Left ventricle myocardium inferior (tissue), 1 donor: ENCODE measurements at regions not wholly inside any gene's neighbourhood (a gene's known extent, or its start where the extent isn't known, plus 50 kb on each side); places are given as distances from the start of the nearest gene placed in this dataset.

Source experiments
- DNase-seq: peaks from one replicate; pipeline ENCODE4 v3.0.0-alpha.2; 2020
- H3K27ac ChIP-seq: fragments of 200-600 bp; replicated peaks from 2 replicates; pipeline ENCODE4 v1.8.0; 2021
- H3K27me3 ChIP-seq: fragments of 200-600 bp; 2 replicates; pipeline ENCODE4 v1.8.0; 2021; ENCODE audit warnings: low read depth
- H3K36me3 ChIP-seq: fragments of 200-600 bp; 2 replicates; pipeline ENCODE4 v1.8.0; 2021
- H3K4me1 ChIP-seq: fragments of 200-600 bp; 2 replicates; pipeline ENCODE4 v1.8.0; 2021
- H3K4me3 ChIP-seq: fragments of 200-600 bp; 2 replicates; pipeline ENCODE4 v1.8.0; 2021; ENCODE audit warnings: mild to moderate bottlenecking, moderate library complexity
- H3K9me3 ChIP-seq: fragments of 200-600 bp; replicated peaks from 2 replicates; pipeline ENCODE4 v1.8.0; 2021
- CTCF ChIP-seq: fragments of 200-600 bp; IDR thresholded peaks from 2 replicates; pipeline ENCODE4 v1.8.0; 2021; ENCODE audit warnings: antibody characterized with exemption, mild to moderate bottlenecking, borderline replicate concordance
- intact Hi-C: fragments of 100-400 bp; cut with micrococcal nuclease; formaldehyde crosslinking; loops from one replicate; pipeline ENCODE4 v1.11.0; 2022
- donor health status: DM: no; HTN: yes; CAD: no; lungs with severe emphysema.

- intact Hi-C loops: no loop called here
- Histone ChIP-seq H3K36me3 (no peaks in the 10 kb centered on the region), H3K4me1 (no peaks in the 10 kb centered on the region), H3K9me3 (no peaks in the 10 kb centered on the region), H3K27me3 (no peaks in the 10 kb centered on the region), H3K4me3 (no peak overlapping the region), H3K27ac (no peak overlapping the region)
- no peak for TF ChIP-seq CTCF
- DNase-seq: no peak
Measured at GRCh38 chr2:185658750-185659149, 79.9 kb upstream of the FSIP2 start.

- Histone ChIP-seq H3K9me3 (no peaks in the 10 kb centered on the region), H3K4me3 (no peak overlapping the region), H3K27me3 (no peaks in the 10 kb centered on the region), H3K27ac (no peak overlapping the region), H3K4me1 (no peaks in the 10 kb centered on the region), H3K36me3 (no peaks in the 10 kb centered on the region)
- no peak for DNase-seq
- intact Hi-C loops: no loop called here
- TF ChIP-seq CTCF: no peak
Measured at GRCh38 chr2:185663811-185664210, 74.8 kb upstream of the FSIP2 start.

- Histone ChIP-seq H3K36me3 (no peaks in the 10 kb centered on the region), H3K27ac (no peak overlapping the region), H3K4me3 (no peak overlapping the region), H3K9me3 (no peaks in the 10 kb centered on the region), H3K4me1 (no peaks in the 10 kb centered on the region), H3K27me3 (no peaks in the 10 kb centered on the region)
- no peak for TF ChIP-seq CTCF
- intact Hi-C loops: no loop called here
- no peak for DNase-seq
Measured at GRCh38 chr2:185664384-185664783, 74.2 kb upstream of the FSIP2 start.

GRCh38 chr2:185665251-185665814 is 73.3 kb upstream of the FSIP2 start:
- Histone ChIP-seq H3K4me3 (no peak overlapping the region), H3K27ac (no peak overlapping the region), H3K4me1 (no peaks in the 10 kb centered on the region), H3K9me3 (no peaks in the 10 kb centered on the region), H3K27me3 (no peaks in the 10 kb centered on the region), H3K36me3 (no peaks in the 10 kb centered on the region)
- no peak for DNase-seq
- intact Hi-C loops: no loop called here
- TF ChIP-seq CTCF: no peak

- no peaks in the 10 kb centered on the region for H3K4me1 ChIP-seq
- no peak overlapping the region for H3K4me3 ChIP-seq
- DNase-seq: no peak
- H3K9me3 ChIP-seq: no peaks in the 10 kb centered on the region
- H3K27me3 ChIP-seq: no peaks in the 10 kb centered on the region
- TF ChIP-seq CTCF: no peak
- H3K27ac ChIP-seq: no peak overlapping the region
- H3K36me3 ChIP-seq: no peaks in the 10 kb centered on the region
- intact Hi-C loops: no loop called here
Measured at GRCh38 chr2:185667452-185667851, 71.2 kb upstream of the FSIP2 start.
